GM23338 (cell line): ENCODE measurements at regions not wholly inside any gene's neighbourhood (a gene's known extent, or its start where the extent isn't known, plus 50 kb on each side); places are given as distances from the start of the nearest gene placed in this dataset.

Source experiments
- ATAC-seq: fragments of 200-7000 bp; cut with Tn5 transposase; 3 replicates; pipeline ENCODE4 v1.9.1; 2020
- DNase-seq: peaks from one replicate; pipeline ENCODE4 v3.0.0-alpha.2; 2015; ENCODE audit warnings: low spot score
- H2AFZ ChIP-seq: fragments of 200-600 bp; sonication (generic); 2 replicates; pipeline ENCODE4 v1.8.0; 2016; ENCODE audit warnings: antibody characterized with exemption, mild to moderate bottlenecking, moderate library complexity
- H3F3A ChIP-seq: fragments of 200-600 bp; sonication (generic); replicated peaks from 2 replicates; pipeline ENCODE4 v1.8.0; 2017; ENCODE audit warnings: antibody characterized with exemption, mixed run types, low read depth
- H3K27ac ChIP-seq: fragments of 200-600 bp; sonication (generic); 2 replicates; pipeline ENCODE4 v1.6.1; 2016; ENCODE audit warnings: low read depth
- H3K27me3 ChIP-seq: fragments of 200-600 bp; sonication (generic); 2 replicates; pipeline ENCODE4 v1.8.0; 2016; ENCODE audit warnings: mild to moderate bottlenecking, mixed run types, moderate library complexity; ENCODE audit not compliant: insufficient read depth
- H3K36me3 ChIP-seq: fragments of 200-600 bp; sonication (generic); 2 replicates; pipeline ENCODE4 v1.8.0; 2016; ENCODE audit warnings: mild to moderate bottlenecking; ENCODE audit not compliant: insufficient read depth
- H3K4me1 ChIP-seq: fragments of 200-600 bp; sonication (generic); 2 replicates; pipeline ENCODE4 v1.8.0; 2016; ENCODE audit warnings: mild to moderate bottlenecking, moderate library complexity; ENCODE audit not compliant: insufficient read depth
- H3K4me2 ChIP-seq: fragments of 200-600 bp; sonication (generic); 2 replicates; pipeline ENCODE4 v1.7.1; 2017; ENCODE audit warnings: mixed run types
- H3K4me3 ChIP-seq: fragments of 200-600 bp; sonication (generic); 2 replicates; pipeline ENCODE4 v1.6.1; 2016; ENCODE audit warnings: mixed run types
- H3K79me2 ChIP-seq: fragments of 200-600 bp; sonication (generic); replicated peaks from 2 replicates; pipeline ENCODE4 v1.8.0; 2017; ENCODE audit warnings: mild to moderate bottlenecking; ENCODE audit not compliant: insufficient read depth
- H3K9me2 ChIP-seq: fragments of 200-600 bp; sonication (generic); 2 replicates; pipeline ENCODE4 v1.8.0; 2017; ENCODE audit not compliant: insufficient read depth
- H4K20me1 ChIP-seq: fragments of 200-600 bp; sonication (generic); replicated peaks from 2 replicates; pipeline ENCODE4 v1.8.0; 2017; ENCODE audit warnings: mild to moderate bottlenecking; ENCODE audit not compliant: insufficient read depth
- H3K27ac Mint-ChIP-seq: 2 replicates; pipeline ENCODE4 v1.8.0; 2020; ENCODE audit warnings: inconsistent platforms, mild to moderate bottlenecking, moderate library complexity, mixed read lengths
- H3K27me3 Mint-ChIP-seq: 3 replicates; pipeline ENCODE4 v1.8.0; 2022; ENCODE audit warnings: low read depth, mild to moderate bottlenecking, moderate library complexity, mixed read lengths, inconsistent platforms; ENCODE audit not compliant: insufficient read depth, poor library complexity
- H3K36me3 Mint-ChIP-seq: 3 replicates; pipeline ENCODE4 v1.8.0; 2021; ENCODE audit warnings: low read depth, mild to moderate bottlenecking, inconsistent platforms, moderate library complexity, mixed read lengths
- H3K4me1 Mint-ChIP-seq: 3 replicates; pipeline ENCODE4 v1.8.0; 2020; ENCODE audit warnings: mild to moderate bottlenecking, inconsistent platforms, mixed read lengths
- H3K4me3 Mint-ChIP-seq: 3 replicates; pipeline ENCODE4 v1.8.0; 2021; ENCODE audit warnings: moderate library complexity, mild to moderate bottlenecking, inconsistent platforms, mixed read lengths
- H3K9me3 Mint-ChIP-seq: 3 replicates; pipeline ENCODE4 v1.8.0; 2020; ENCODE audit warnings: moderate library complexity, mild to moderate bottlenecking, inconsistent platforms, mixed read lengths
- CREB1 ChIP-seq: fragments of 250-450 bp; sonication (Bioruptor Pico); IDR thresholded peaks from 2 replicates; pipeline ENCODE4 v1.5.0; 2020; ENCODE audit warnings: low read depth, mild to moderate bottlenecking, moderate library complexity
- CTCF ChIP-seq, 2 experiments: fragments of 200-600 bp in 1 of 2; sonication (generic) in 1 of 2; conservative IDR thresholded peaks; 2 replicates each; pipeline versions ENCODE4 v1.5.1 to v1.6.1; 2016 to 2017; ENCODE audit warnings: antibody characterized with exemption in 2 of 2, low read depth in 2 of 2, mild to moderate bottlenecking in 2 of 2, moderate library complexity in 1 of 2
- ETS1 ChIP-seq: IDR thresholded peaks from 2 replicates; pipeline ENCODE4 v1.6.1; 2016; ENCODE audit warnings: antibody characterized with exemption
- EZH2 ChIP-seq: fragments of 200-600 bp; sonication (generic); IDR thresholded peaks from one replicate; pipeline ENCODE4 v1.8.0; 2017; ENCODE audit warnings: antibody characterized with exemption, mild to moderate bottlenecking, low read depth; ENCODE audit not compliant: unreplicated experiment
- EZH2phosphoT487 ChIP-seq: fragments of 200-600 bp; sonication (generic); IDR thresholded peaks from one replicate; pipeline ENCODE4 v1.8.1; 2018; ENCODE audit warnings: antibody characterized with exemption; ENCODE audit not compliant: unreplicated experiment
- NANOG ChIP-seq: IDR thresholded peaks from 2 replicates; pipeline ENCODE4 v1.6.1; 2016; ENCODE audit warnings: antibody characterized with exemption, borderline replicate concordance
- POLR2AphosphoS5 ChIP-seq: IDR thresholded peaks from 2 replicates; pipeline ENCODE4 v1.6.1; 2016; ENCODE audit warnings: antibody characterized with exemption, low read depth
- REST ChIP-seq: IDR thresholded peaks from one replicate; pipeline ENCODE4 v1.6.1; 2018; ENCODE audit warnings: antibody characterized with exemption; ENCODE audit not compliant: unreplicated experiment
- STAT1 ChIP-seq: IDR thresholded peaks from one replicate; pipeline ENCODE4 v1.6.1; 2016; ENCODE audit warnings: antibody characterized with exemption; ENCODE audit not compliant: unreplicated experiment
- ZNF114 ChIP-seq: fragments of 250-450 bp; sonication (Bioruptor Pico); IDR thresholded peaks from 2 replicates; pipeline ENCODE4 v1.5.0; 2020; ENCODE audit warnings: mild to moderate bottlenecking, moderate library complexity
- ZNF331 ChIP-seq: fragments of 250-450 bp; sonication (Bioruptor Pico); IDR thresholded peaks from 2 replicates; pipeline ENCODE4 v1.5.0; 2020; ENCODE audit warnings: low read depth, mild to moderate bottlenecking, moderate library complexity
- ZNF462 ChIP-seq: fragments of 250-450 bp; sonication (Bioruptor Pico); IDR thresholded peaks from 2 replicates; pipeline ENCODE4 v1.5.0; 2020; ENCODE audit warnings: mild to moderate bottlenecking, moderate library complexity

- TF ChIP-seq ZNF331 (no peak), EZH2 (no peak), STAT1 (no peak), POLR2AphosphoS5 (no peak), NANOG (no peak), ZNF462 (CRISPR knock-in tag) (no peak)
Measured at GRCh38 chr12:28089338-28089737, 100.9 kb upstream of the CCDC91 start (continued).

GRCh38 chr12:28090835-28091234 is 99.4 kb upstream of the CCDC91 start:
- no peak for ATAC-seq
- no peaks in the 10 kb centered on the region for H3K27me3 ChIP-seq
- H3K4me1 ChIP-seq: peaks cover 11% of the 10 kb centered on the region
- Mint-ChIP-seq H3K36me3 (no peaks in the 10 kb centered on the region), H3K27ac (no peak overlapping the region), H3K4me1 (peaks cover 18% of the 10 kb centered on the region; the same call in 2 of the 3 replicates), H3K9me3 (no peaks in the 10 kb centered on the region), H3K27me3 (peaks cover 3% of the 10 kb centered on the region), H3K4me3 (no peak overlapping the region)
- H4K20me1 ChIP-seq: no peaks in the 10 kb centered on the region
- no peak overlapping the region for H2AFZ ChIP-seq
- H3K4me3 ChIP-seq: no peak overlapping the region
- no peak for DNase-seq
- H3F3A ChIP-seq: no peaks in the 10 kb centered on the region
- no peak overlapping the region for H3K4me2 ChIP-seq
- no peak overlapping the region for H3K27ac ChIP-seq
- H3K36me3 ChIP-seq: no peaks in the 10 kb centered on the region
- no peaks in the 10 kb centered on the region for H3K9me2 ChIP-seq
- H3K79me2 ChIP-seq: no peaks in the 10 kb centered on the region
- TF ChIP-seq EZH2 (no peak), NANOG (no peak), EZH2phosphoT487 (no peak), CREB1 (CRISPR knock-in tag) (no peak), ZNF331 (no peak), CTCF (conservative IDR thresholded peaks at IDR 0.05; ENCODE audit: low read depth in 2 of 2) (no peak), POLR2AphosphoS5 (no peak), STAT1 (no peak), REST (no peak), ZNF114 (no peak), ETS1 (no peak)
